CD8-positive, alpha-beta memory T cell (primary cell): ENCODE measurements at regions not wholly inside any gene's neighbourhood (a gene's known extent, or its start where the extent isn't known, plus 50 kb on each side); places are given as distances from the start of the nearest gene placed in this dataset.

Source experiments
- CTCF ChIA-PET: fragments of 350-600 bp; sonication (Branson Sonifier 250); formaldehyde crosslinking; loops from one replicate; lab custom pipeline; 2021; ENCODE audit warnings: antibody characterized with exemption; lab: Charles Lee
- POLR2A ChIA-PET: fragments of 350-600 bp; sonication (Branson Sonifier 250); formaldehyde crosslinking; loops from one replicate; lab custom pipeline; 2021; ENCODE audit warnings: antibody characterized with exemption; lab: Charles Lee
- DNase-seq, 5 donors: peaks; one replicate each; pipeline versions ENCODE4 v3.0.0 to v3.0.0-alpha.2; 2020 to 2022; ENCODE audit warnings: mixed read lengths in 1 of 5
- H3K27ac ChIP-seq: one replicate; pipeline ENCODE4 v1.7.0; 2013; ENCODE audit warnings: low read depth, mild to moderate bottlenecking, low read length, moderate library complexity
- H3K27me3 ChIP-seq: 2 replicates; pipeline ENCODE4 v1.7.0; 2013; ENCODE audit warnings: low read length, mild to moderate bottlenecking; ENCODE audit not compliant: insufficient read depth, poor library complexity, severe bottlenecking
- H3K36me3 ChIP-seq: 2 replicates; pipeline ENCODE4 v1.7.0; 2013; ENCODE audit warnings: mild to moderate bottlenecking, low read length, moderate library complexity; ENCODE audit not compliant: insufficient read depth
- H3K4me1 ChIP-seq: 2 replicates; pipeline ENCODE4 v1.7.0; 2013; ENCODE audit warnings: mild to moderate bottlenecking, low read length, moderate library complexity; ENCODE audit not compliant: insufficient read depth
- H3K4me3 ChIP-seq: 2 replicates; pipeline ENCODE4 v1.7.0; 2013; ENCODE audit warnings: mild to moderate bottlenecking, low read length
- H3K9me3 ChIP-seq: 2 replicates; pipeline ENCODE4 v1.7.0; 2013; ENCODE audit warnings: mild to moderate bottlenecking, low read length
- H3K27ac Mint-ChIP-seq, 8 donors: one replicate each; pipeline ENCODE4 v1.8.0; 2020 to 2021; ENCODE audit warnings: mixed read lengths in 8 of 8, mild to moderate bottlenecking in 6 of 8, inconsistent platforms in 3 of 8, moderate library complexity in 3 of 8
- H3K27me3 Mint-ChIP-seq, 2 donors: one replicate each; pipeline ENCODE4 v1.8.0; 2020 to 2021; ENCODE audit warnings: mixed read lengths in 2 of 2, mild to moderate bottlenecking in 1 of 2, moderate library complexity in 1 of 2
- H3K36me3 Mint-ChIP-seq, 3 donors: one replicate each; pipeline ENCODE4 v1.8.0; 2020 to 2021; ENCODE audit warnings: mixed read lengths in 3 of 3, inconsistent platforms in 1 of 3, mild to moderate bottlenecking in 1 of 3
- H3K4me1 Mint-ChIP-seq, 3 donors: one replicate each; pipeline ENCODE4 v1.8.0; 2020 to 2021; ENCODE audit warnings: mixed read lengths in 3 of 3, inconsistent platforms in 1 of 3, mild to moderate bottlenecking in 1 of 3
- H3K4me3 Mint-ChIP-seq, 7 donors: one replicate each; pipeline ENCODE4 v1.8.0; 2020 to 2021; ENCODE audit warnings: mixed read lengths in 7 of 7, mild to moderate bottlenecking in 6 of 7, moderate library complexity in 4 of 7, inconsistent platforms in 2 of 7
- H3K9me3 Mint-ChIP-seq, 5 donors: one replicate each; pipeline ENCODE4 v1.8.0; 2020 to 2022; ENCODE audit warnings: mixed read lengths in 5 of 5, mild to moderate bottlenecking in 3 of 5, moderate library complexity in 2 of 5, inconsistent platforms in 1 of 5

DNA sequence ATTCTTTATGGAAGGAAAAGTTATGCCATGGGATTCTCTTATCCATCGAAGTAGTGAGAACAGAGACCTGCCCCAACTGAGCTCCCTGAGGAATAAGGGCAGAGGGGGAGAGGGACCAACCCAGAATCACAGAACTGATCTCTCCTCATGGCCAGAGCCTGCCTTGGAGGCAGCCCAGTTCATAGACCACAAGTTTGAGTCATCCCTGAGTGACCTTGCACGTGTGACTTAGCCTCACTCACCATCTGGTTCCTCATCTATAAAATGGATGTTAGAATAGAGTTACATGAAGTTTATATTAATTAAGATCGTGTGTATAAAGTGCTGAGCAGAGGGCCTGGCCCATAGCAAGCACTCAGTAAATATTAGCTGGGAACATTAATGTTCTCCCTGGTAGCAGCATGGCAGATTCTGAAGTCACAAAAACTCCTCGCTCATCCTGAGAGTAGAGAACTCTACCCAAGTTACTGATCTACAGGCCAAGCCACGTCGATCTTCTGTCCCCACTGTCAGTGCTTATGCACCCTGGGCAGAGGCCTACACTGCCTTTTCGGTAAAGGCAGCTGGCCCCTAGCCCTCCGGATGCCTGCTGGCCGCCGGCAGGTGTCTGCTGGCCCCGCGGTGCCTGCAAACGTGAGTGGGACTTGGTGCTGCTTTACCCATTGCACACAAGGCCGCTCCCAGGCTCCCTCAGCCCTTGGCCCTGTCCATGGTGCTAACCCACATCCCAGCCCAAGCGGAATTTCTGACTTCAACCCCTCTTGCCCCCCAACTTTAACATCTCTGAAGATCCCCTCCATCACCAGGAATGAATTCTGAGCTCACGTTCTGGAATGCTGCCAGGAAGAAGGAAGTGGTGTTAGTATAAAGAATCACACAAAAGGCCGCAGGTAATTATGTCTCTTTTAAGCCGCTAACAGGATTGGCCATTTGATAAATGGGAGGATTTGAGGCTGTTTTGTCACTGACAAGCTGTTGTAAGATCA, 61.1 kb upstream of the ARAP3 start:
- Histone ChIP-seq H3K27ac (no peak overlapping the region), H3K9me3 (no peaks in the 10 kb centered on the region), H3K4me3 (no peak overlapping the region), H3K27me3 (no peaks in the 10 kb centered on the region), H3K4me1 (no peaks in the 10 kb centered on the region), H3K36me3 (no peaks in the 10 kb centered on the region)
- Mint-ChIP-seq H3K36me3 (peaks cover 0 to 3% (median 0%) of the 10 kb centered on the region in 3 donors), H3K27ac (no peak overlapping the region), H3K27me3 (peaks cover 34 to 76% of the 10 kb centered on the region in 2 donors), H3K9me3 (no peaks in the 10 kb centered on the region), H3K4me1 (no peaks in the 10 kb centered on the region), H3K4me3 (no peak overlapping the region)
- DNase-seq: no peak
- ChIA-PET CTCF (interaction anchor here (1.2 kb wide), 1 partner anchor 43 kb away, joined by 3 read pairs; no protein-coding TSS in a partner anchor), POLR2A (no interaction called here)

DNA sequence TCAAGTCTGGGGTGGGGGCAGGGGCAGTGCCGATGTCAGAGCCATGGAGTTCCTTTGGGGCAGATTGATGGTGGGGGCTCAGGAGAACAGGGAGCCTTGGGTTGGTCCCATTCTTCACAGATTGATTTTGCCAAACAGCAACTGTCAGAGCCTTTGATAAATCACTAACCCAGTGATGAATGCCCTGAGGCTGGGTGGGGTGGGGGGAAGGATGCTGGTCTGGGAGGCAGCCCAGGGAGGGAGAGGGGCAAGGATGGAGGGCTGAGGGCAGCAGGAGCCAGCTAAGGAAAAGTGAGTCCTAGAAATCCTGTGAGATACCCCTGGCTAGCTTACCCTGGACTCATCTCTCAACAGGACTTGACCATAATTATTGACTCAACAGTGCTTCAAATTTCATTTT, 60.1 kb upstream of the ARAP3 start:
- CTCF ChIA-PET: no interaction called here
- peaks cover 0 to 3% (median 0%) of the 10 kb centered on the region in 3 donors for H3K36me3 Mint-ChIP-seq
- POLR2A ChIA-PET: no interaction called here

DNA sequence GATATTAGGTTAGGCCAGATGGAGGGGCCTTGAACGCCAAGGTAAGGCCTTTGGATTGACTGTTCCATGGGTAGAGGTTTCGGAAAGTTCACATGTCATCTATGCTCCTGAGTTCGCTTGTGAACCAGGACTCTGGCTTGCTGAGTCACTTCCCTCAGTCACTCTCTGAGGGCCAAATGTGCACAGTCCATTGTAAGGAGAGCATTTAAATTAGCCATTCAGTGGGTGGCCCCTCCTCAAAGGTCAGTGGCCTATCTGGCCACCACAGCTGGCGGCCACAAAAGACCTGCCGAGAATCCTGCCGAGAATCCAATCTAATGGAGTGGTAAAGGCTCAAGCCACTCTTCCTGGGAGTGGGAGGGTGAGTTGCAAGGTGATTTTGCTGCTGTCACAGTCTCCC, 58.9 kb upstream of the ARAP3 start:
- POLR2A ChIA-PET: no interaction called here
- CTCF ChIA-PET: no interaction called here
- Mint-ChIP-seq H3K4me3 (no peak overlapping the region), H3K27me3 (peaks cover 35 to 73% of the 10 kb centered on the region in 2 donors), H3K36me3 (peaks cover 0 to 3% (median 0%) of the 10 kb centered on the region in 3 donors), H3K27ac (no peak overlapping the region), H3K4me1 (no peaks in the 10 kb centered on the region), H3K9me3 (no peaks in the 10 kb centered on the region)
- no peaks in the 10 kb centered on the region for H3K36me3 ChIP-seq
- DNase-seq: no peak
- no peaks in the 10 kb centered on the region for H3K9me3 ChIP-seq
- peaks cover 4% of the 10 kb centered on the region for H3K27me3 ChIP-seq
- H3K27ac ChIP-seq: no peak overlapping the region
- no peaks in the 10 kb centered on the region for H3K4me1 ChIP-seq
- no peak overlapping the region for H3K4me3 ChIP-seq

More for the DNA sequence above, 60.1 kb upstream of the ARAP3 start:
- Mint-ChIP-seq H3K4me3 (no peak overlapping the region), H3K27me3 (peaks cover 35 to 74% of the 10 kb centered on the region in 2 donors), H3K27ac (no peak overlapping the region), H3K4me1 (no peaks in the 10 kb centered on the region), H3K9me3 (no peaks in the 10 kb centered on the region)
- Histone ChIP-seq H3K36me3 (no peaks in the 10 kb centered on the region), H3K27ac (no peak overlapping the region), H3K27me3 (no peaks in the 10 kb centered on the region), H3K4me1 (no peaks in the 10 kb centered on the region), H3K9me3 (no peaks in the 10 kb centered on the region), H3K4me3 (no peak overlapping the region)
- no peak for DNase-seq

DNA sequence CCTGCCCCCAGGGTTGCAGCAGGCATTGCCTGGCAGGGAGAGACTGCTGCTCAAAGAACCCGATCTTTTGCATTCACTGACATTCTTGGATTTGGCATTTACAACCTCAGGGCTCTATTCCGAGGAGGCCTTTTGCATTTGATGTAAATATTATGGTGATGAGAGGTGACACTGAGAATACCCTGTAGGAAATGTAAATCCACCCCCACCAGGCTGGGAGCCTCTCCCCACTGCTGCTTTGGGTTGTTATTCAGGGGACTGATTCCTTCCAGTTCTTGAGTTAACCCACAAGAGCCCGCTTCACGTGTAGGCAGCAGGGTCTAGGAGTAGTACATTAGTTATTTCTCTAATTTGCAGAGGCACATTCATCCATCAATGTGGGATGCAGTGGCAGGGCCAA, 55.5 kb upstream of the ARAP3 start:
- Histone ChIP-seq H3K9me3 (no peaks in the 10 kb centered on the region), H3K27me3 (peaks cover 5% of the 10 kb centered on the region), H3K4me3 (no peak overlapping the region), H3K36me3 (no peaks in the 10 kb centered on the region), H3K27ac (no peak overlapping the region), H3K4me1 (no peaks in the 10 kb centered on the region)
- ChIA-PET CTCF (no interaction called here), POLR2A (no interaction called here)
- no peak for DNase-seq
- Mint-ChIP-seq H3K4me1 (no peaks in the 10 kb centered on the region), H3K27ac (no peak overlapping the region), H3K9me3 (no peaks in the 10 kb centered on the region), H3K4me3 (no peak overlapping the region), H3K36me3 (no peaks in the 10 kb centered on the region), H3K27me3 (peaks cover 36 to 57% of the 10 kb centered on the region in 2 donors)

DNA sequence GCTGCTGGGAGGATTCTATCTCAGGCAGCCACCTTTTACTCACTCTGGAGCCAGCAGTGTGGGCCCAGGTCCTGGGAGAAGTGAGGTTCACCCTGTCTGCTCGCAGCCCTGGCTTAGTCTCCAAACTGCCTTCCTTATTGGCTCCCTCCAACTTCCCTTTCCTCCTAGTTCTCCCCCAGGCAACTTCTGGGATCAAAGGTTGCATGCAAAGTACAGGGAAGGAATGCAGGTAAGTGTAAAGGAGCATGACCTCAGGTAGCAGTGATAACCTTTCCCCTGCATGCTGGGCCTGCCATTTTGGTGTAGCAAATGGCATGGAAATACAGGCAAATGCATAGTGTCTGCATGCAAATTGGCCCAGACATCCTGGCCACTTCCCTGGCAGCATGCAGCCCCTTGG, 53.8 kb upstream of the ARAP3 start:
- CTCF ChIA-PET: no interaction called here
- no peaks in the 10 kb centered on the region for H3K36me3 Mint-ChIP-seq

DNA sequence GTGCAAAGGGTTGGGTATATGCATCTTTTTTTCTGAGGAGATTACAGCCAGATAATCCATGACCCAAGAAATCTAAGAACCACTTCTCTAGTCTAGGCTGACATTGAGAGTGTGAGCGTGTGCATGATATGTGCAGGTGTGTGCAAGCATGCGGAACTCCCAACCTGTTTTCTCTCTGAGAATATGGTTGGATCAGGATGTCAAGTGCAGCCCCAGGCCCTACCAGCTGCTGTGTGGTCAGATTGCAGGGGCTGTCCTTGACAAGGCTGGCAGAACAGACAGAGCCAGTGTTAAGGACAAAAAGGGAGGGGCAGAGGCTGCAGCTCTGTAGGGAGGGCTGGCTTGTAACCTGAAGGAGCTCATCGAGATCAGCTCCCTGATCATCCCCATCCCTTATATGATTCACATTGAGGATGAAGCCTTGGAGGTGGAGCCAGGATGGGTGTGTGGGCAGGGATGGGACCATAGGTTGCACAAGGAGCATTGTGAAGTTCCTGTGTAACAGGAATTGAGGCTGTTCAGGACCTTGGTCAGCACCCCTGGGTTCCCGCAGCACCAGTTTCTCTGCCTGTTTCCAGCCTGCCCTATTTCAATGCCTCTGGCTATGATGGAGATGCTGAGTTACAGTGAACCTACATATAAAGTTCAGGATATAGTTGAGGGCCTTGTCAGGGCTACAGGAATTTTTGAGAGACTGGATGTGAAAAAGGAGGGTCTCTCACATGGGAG, 52.6 kb upstream of the ARAP3 start:
- Histone ChIP-seq H3K27me3 (peaks cover 5% of the 10 kb centered on the region), H3K9me3 (no peaks in the 10 kb centered on the region), H3K27ac (no peak overlapping the region), H3K36me3 (no peaks in the 10 kb centered on the region), H3K4me1 (no peaks in the 10 kb centered on the region), H3K4me3 (no peak overlapping the region)
- ChIA-PET CTCF (no interaction called here), POLR2A (no interaction called here)
- Mint-ChIP-seq H3K4me3 (no peak overlapping the region), H3K36me3 (no peaks in the 10 kb centered on the region), H3K9me3 (no peaks in the 10 kb centered on the region), H3K27ac (no peak overlapping the region), H3K27me3 (peaks cover 25 to 42% of the 10 kb centered on the region in 2 donors), H3K4me1 (no peaks in the 10 kb centered on the region)
- DNase-seq: no peak

More for the DNA sequence above, 53.8 kb upstream of the ARAP3 start:
- no peaks in the 10 kb centered on the region for H3K4me1 Mint-ChIP-seq
- no peaks in the 10 kb centered on the region for H3K4me1 ChIP-seq
- no peaks in the 10 kb centered on the region for H3K9me3 ChIP-seq
- H3K27me3 ChIP-seq: peaks cover 5% of the 10 kb centered on the region
- peaks cover 29 to 41% of the 10 kb centered on the region in 2 donors for H3K27me3 Mint-ChIP-seq
- H3K36me3 ChIP-seq: no peaks in the 10 kb centered on the region
- no peak overlapping the region for H3K4me3 Mint-ChIP-seq
- no peak for DNase-seq
- no peak overlapping the region for H3K4me3 ChIP-seq
- H3K27ac ChIP-seq: no peak overlapping the region
- H3K9me3 Mint-ChIP-seq: no peaks in the 10 kb centered on the region
- H3K27ac Mint-ChIP-seq: no peak overlapping the region
- POLR2A ChIA-PET: no interaction called here

DNA sequence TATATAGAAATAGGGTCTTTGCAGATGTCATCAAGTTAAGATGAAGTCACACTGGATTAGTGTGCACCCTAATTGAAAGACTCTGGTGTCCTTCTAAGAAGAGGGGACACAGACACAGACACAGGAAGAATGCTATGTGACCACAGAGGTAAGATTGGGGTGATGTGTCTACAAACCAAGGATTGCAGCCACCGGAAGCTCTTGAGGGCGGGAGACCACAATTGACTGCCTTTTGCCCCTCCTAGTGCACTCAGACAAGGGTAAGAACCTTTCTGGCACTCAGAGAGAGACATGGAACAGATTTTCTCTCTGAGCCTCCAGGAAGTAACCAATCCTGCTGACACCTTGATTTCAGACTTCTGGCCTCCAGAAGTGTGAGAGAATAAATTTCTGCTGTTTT, 51.2 kb upstream of the ARAP3 start:
- POLR2A ChIA-PET: no interaction called here

DNA sequence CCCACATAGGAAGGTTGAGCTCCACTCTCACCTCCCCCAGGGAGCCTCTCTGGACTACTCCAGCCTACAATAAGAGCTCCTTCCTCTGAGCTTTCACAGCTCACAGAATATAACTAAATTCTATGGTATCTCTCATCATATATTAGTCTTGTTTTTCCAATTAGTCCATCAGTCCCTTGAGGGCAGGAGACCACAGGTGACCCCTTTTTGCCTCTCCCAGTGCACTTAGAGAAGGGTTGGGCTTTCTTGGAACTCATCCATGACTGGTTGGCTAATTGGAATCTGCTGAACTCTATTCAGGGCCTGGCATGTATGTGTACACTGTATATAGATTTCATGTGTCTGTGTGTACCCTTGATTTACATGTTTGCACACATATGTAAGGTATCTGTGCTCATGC, 50.4 kb upstream of the ARAP3 start:
- ChIA-PET CTCF (interaction anchor here (1.0 kb wide), 1 partner anchor 40 kb away, joined by 4 read pairs; no protein-coding TSS in a partner anchor), POLR2A (no interaction called here)
- Histone ChIP-seq H3K9me3 (no peaks in the 10 kb centered on the region), H3K27ac (no peak overlapping the region), H3K4me3 (no peak overlapping the region), H3K4me1 (no peaks in the 10 kb centered on the region), H3K36me3 (no peaks in the 10 kb centered on the region), H3K27me3 (peaks cover 5% of the 10 kb centered on the region)
- Mint-ChIP-seq H3K4me1 (no peaks in the 10 kb centered on the region), H3K36me3 (no peaks in the 10 kb centered on the region), H3K27me3 (peaks cover 17 to 36% of the 10 kb centered on the region in 2 donors), H3K4me3 (no peak overlapping the region), H3K27ac (no peak overlapping the region), H3K9me3 (no peaks in the 10 kb centered on the region)
- no peak for DNase-seq

More for the DNA sequence above, 51.2 kb upstream of the ARAP3 start:
- Mint-ChIP-seq H3K9me3 (no peaks in the 10 kb centered on the region), H3K36me3 (no peaks in the 10 kb centered on the region), H3K27me3 (peaks cover 19 to 35% of the 10 kb centered on the region in 2 donors), H3K4me1 (no peaks in the 10 kb centered on the region), H3K27ac (peak overlapping the region in 1 of 8 donors; percentile 28), H3K4me3 (no peak overlapping the region)
- Histone ChIP-seq H3K27ac (no peak overlapping the region), H3K36me3 (no peaks in the 10 kb centered on the region), H3K27me3 (peaks cover 5% of the 10 kb centered on the region), H3K9me3 (no peaks in the 10 kb centered on the region), H3K4me3 (no peak overlapping the region), H3K4me1 (no peaks in the 10 kb centered on the region)
- DNase-seq: no peak
- CTCF ChIA-PET: interaction anchor here (1.0 kb wide), 1 partner anchor 41 kb away, joined by 4 read pairs; no protein-coding TSS in a partner anchor
